WTC11 (cell line): ENCODE measurements at regions not wholly inside any gene's neighbourhood (a gene's known extent, or its start where the extent isn't known, plus 50 kb on each side); places are given as distances from the start of the nearest gene placed in this dataset.

Experiments
- ATAC-seq: fragments of 200-7000 bp; cut with Tn5 transposase; 2 replicates; pipeline ENCODE4 v1.10.0; 2021; ENCODE audit warnings: mild to moderate bottlenecking, moderate library complexity
- CTCF ChIA-PET: fragments of 300-600 bp; sonication (Branson Sonifier 250); formaldehyde crosslinking; loops from one replicate; lab custom pipeline; 2021; ENCODE audit warnings: antibody characterized with exemption; lab: Charles Lee
- POLR2A ChIA-PET: fragments of 350-600 bp; sonication (Branson Sonifier 250); formaldehyde crosslinking; loops from one replicate; lab custom pipeline; 2021; ENCODE audit warnings: antibody characterized with exemption; lab: Charles Lee
- DNase-seq: peaks from one replicate; pipeline ENCODE4 v3.0.0; 2021; ENCODE audit warnings: low spot score
- H3K27ac Mint-ChIP-seq: 2 replicates; pipeline ENCODE4 v1.8.0; 2021; ENCODE audit warnings: mixed read lengths
- H3K27me3 Mint-ChIP-seq: 2 replicates; pipeline ENCODE4 v1.8.0; 2021; ENCODE audit warnings: low read depth, mild to moderate bottlenecking, moderate library complexity, mixed read lengths
- H3K36me3 Mint-ChIP-seq: 2 replicates; pipeline ENCODE4 v1.8.0; 2021; ENCODE audit warnings: mixed read lengths
- H3K4me1 Mint-ChIP-seq: 2 replicates; pipeline ENCODE4 v1.8.0; 2022; ENCODE audit warnings: mixed read lengths
- H3K4me3 Mint-ChIP-seq: 2 replicates; pipeline ENCODE4 v1.8.0; 2021; ENCODE audit warnings: mild to moderate bottlenecking, moderate library complexity, mixed read lengths
- H3K9me3 Mint-ChIP-seq: 2 replicates; pipeline ENCODE4 v1.8.0; 2021; ENCODE audit warnings: mixed read lengths
- ARID4B ChIP-seq: sonication (generic); formaldehyde crosslinking; IDR thresholded peaks from 2 replicates; pipeline ENCODE4 v1.8.0; 2023; ENCODE audit warnings: missing genetic modification reagents, mild to moderate bottlenecking, borderline replicate concordance
- ATF1 ChIP-seq: sonication (generic); formaldehyde crosslinking; IDR thresholded peaks from 2 replicates; pipeline ENCODE4 v1.8.1; 2023; ENCODE audit warnings: mild to moderate bottlenecking, moderate library complexity, missing genetic modification reagents
- ATF6 ChIP-seq: sonication (generic); formaldehyde crosslinking; IDR thresholded peaks from 2 replicates; pipeline ENCODE4 v1.8.1; 2023; ENCODE audit warnings: mild to moderate bottlenecking, missing genetic modification reagents
- E2F5 ChIP-seq: sonication (generic); formaldehyde crosslinking; IDR thresholded peaks from 2 replicates; pipeline ENCODE4 v1.8.1; 2022; ENCODE audit warnings: mild to moderate bottlenecking, moderate library complexity, missing genetic modification reagents
- NR3C1 ChIP-seq: sonication (generic); formaldehyde crosslinking; conservative IDR thresholded peaks from 2 replicates; pipeline ENCODE4 v1.8.1; 2023; ENCODE audit warnings: low read depth, mild to moderate bottlenecking, missing genetic modification reagents
- SMAD4 ChIP-seq: sonication (generic); formaldehyde crosslinking; IDR thresholded peaks from 2 replicates; pipeline ENCODE4 v1.8.0; 2022; ENCODE audit warnings: mild to moderate bottlenecking, missing genetic modification reagents
- STAT6 ChIP-seq: sonication (generic); formaldehyde crosslinking; conservative IDR thresholded peaks from 2 replicates; pipeline ENCODE4 v1.8.1; 2023; ENCODE audit warnings: mild to moderate bottlenecking, low read depth, missing genetic modification reagents, moderate library complexity
- TEAD1 ChIP-seq: sonication (generic); formaldehyde crosslinking; IDR thresholded peaks from 2 replicates; pipeline ENCODE4 v1.8.0; 2022; ENCODE audit warnings: mild to moderate bottlenecking, missing genetic modification reagents
- ZNF423 ChIP-seq: fragments of 250-450 bp; sonication (Bioruptor Pico); IDR thresholded peaks from 2 replicates; pipeline ENCODE4 v2.1.2; 2022; ENCODE audit warnings: mild to moderate bottlenecking, moderate library complexity
- ZNF512 ChIP-seq: sonication (generic); formaldehyde crosslinking; IDR thresholded peaks from 2 replicates; pipeline ENCODE4 v1.8.1; 2022; ENCODE audit warnings: missing genetic modification reagents, borderline replicate concordance
- TF ChIP-seq, protein P1 (sequence below): sonication (generic); formaldehyde crosslinking; IDR thresholded peaks from 2 replicates; pipeline ENCODE4 v1.8.0; 2022; ENCODE audit warnings: mild to moderate bottlenecking, missing genetic modification reagents
- TF ChIP-seq, protein P2 (sequence below): sonication (generic); formaldehyde crosslinking; IDR thresholded peaks from 2 replicates; pipeline ENCODE4 v1.8.1; 2023; ENCODE audit warnings: mild to moderate bottlenecking, missing genetic modification reagents

GRCh38 chr2:18645315-18645714 lies 55.9 kb upstream of the NT5C1B start:
- CTCF ChIA-PET = no interaction called here
- Mint-ChIP-seq H3K4me1 (peaks cover 28% of the 10 kb centered on the region), H3K4me3 (no peak overlapping the region), H3K36me3 (no peaks in the 10 kb centered on the region), H3K27ac (no peak overlapping the region), H3K27me3 (no peaks in the 10 kb centered on the region), H3K9me3 (peaks cover 3% of the 10 kb centered on the region; the same call in 1 of the 2 replicates)
- no peak for TF ChIP-seq ATF6
- TF ChIP-seq ZNF423 (CRISPR knock-in tag) = no peak
- no peak for TF ChIP-seq NR3C1
- TF ChIP-seq E2F5 = no peak
- TF ChIP-seq TEAD1 (CRISPR knock-in tag) = no peak
- TF ChIP-seq SMAD4 = no peak
- TF ChIP-seq, protein P1, sequence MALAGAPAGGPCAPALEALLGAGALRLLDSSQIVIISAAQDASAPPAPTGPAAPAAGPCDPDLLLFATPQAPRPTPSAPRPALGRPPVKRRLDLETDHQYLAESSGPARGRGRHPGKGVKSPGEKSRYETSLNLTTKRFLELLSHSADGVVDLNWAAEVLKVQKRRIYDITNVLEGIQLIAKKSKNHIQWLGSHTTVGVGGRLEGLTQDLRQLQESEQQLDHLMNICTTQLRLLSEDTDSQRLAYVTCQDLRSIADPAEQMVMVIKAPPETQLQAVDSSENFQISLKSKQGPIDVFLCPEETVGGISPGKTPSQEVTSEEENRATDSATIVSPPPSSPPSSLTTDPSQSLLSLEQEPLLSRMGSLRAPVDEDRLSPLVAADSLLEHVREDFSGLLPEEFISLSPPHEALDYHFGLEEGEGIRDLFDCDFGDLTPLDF (CRISPR knock-in tag) = no peak
- no peak for TF ChIP-seq ZNF512
- no peak for TF ChIP-seq ATF1 (CRISPR knock-in tag)
- TF ChIP-seq, protein P2, sequence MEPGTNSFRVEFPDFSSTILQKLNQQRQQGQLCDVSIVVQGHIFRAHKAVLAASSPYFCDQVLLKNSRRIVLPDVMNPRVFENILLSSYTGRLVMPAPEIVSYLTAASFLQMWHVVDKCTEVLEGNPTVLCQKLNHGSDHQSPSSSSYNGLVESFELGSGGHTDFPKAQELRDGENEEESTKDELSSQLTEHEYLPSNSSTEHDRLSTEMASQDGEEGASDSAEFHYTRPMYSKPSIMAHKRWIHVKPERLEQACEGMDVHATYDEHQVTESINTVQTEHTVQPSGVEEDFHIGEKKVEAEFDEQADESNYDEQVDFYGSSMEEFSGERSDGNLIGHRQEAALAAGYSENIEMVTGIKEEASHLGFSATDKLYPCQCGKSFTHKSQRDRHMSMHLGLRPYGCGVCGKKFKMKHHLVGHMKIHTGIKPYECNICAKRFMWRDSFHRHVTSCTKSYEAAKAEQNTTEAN (CRISPR knock-in tag) = no peak
- no peak for TF ChIP-seq ARID4B (CRISPR knock-in tag)
- no peak for TF ChIP-seq STAT6 (CRISPR knock-in tag)
- DNase-seq = no peak
- POLR2A ChIA-PET = no interaction called here
- no peak for ATAC-seq
